ENCODE measurements at regions not wholly inside any gene's neighbourhood (a gene's known extent, or its start where the extent isn't known, plus 50 kb on each side); places are given as distances from the start of the nearest gene placed in this dataset.

- DNase-seq = no peak
These were observed 275.5 kb upstream of the RUNX1 start for GRCh38 chr21:35324372-35325220.

- no peak for DNase-seq
These were observed 274.8 kb upstream of the RUNX1 start for GRCh38 chr21:35323947-35324346.

- no peak for DNase-seq
These were observed 272.5 kb upstream of the RUNX1 start for GRCh38 chr21:35321322-35322200.

GRCh38 chr21:35319684-35320283 is 270.7 kb upstream of the RUNX1 start:
- DNase-seq = no peak

- no peak for DNase-seq
These were observed 267.8 kb upstream of the RUNX1 start for GRCh38 chr21:35316933-35317332.

GRCh38 chr21:35316456-35316855 is 267.4 kb upstream of the RUNX1 start:
- no peak for DNase-seq

- no peak for DNase-seq
These were observed 265.9 kb upstream of the RUNX1 start for GRCh38 chr21:35314857-35315582.

GRCh38 chr21:35311985-35312384 is 262.9 kb upstream of the RUNX1 start:
- no peak for DNase-seq

- no peak for DNase-seq
These were observed 260.2 kb upstream of the RUNX1 start for GRCh38 chr21:35309316-35309715.

GRCh38 chr21:35303085-35303484 is 254.0 kb upstream of the RUNX1 start:
- no peak for DNase-seq

GRCh38 chr21:35298757-35299156 is 249.7 kb upstream of the RUNX1 start:
- DNase-seq = no peak

GRCh38 chr21:35297665-35298064 is 248.6 kb upstream of the RUNX1 start:
- DNase-seq = no peak

- DNase-seq = no peak
These were observed 245.3 kb upstream of the RUNX1 start for GRCh38 chr21:35294231-35294898.

GRCh38 chr21:35291973-35292627 is 243.0 kb upstream of the RUNX1 start:
- no peak for DNase-seq

- DNase-seq = no peak
These were observed 241.9 kb upstream of the RUNX1 start for GRCh38 chr21:35291034-35291433.

GRCh38 chr21:35288238-35288637 is 239.1 kb upstream of the RUNX1 start:
- no peak for DNase-seq

GRCh38 chr21:35284199-35284598 is 235.1 kb upstream of the RUNX1 start:
- DNase-seq = no peak

- no peak for DNase-seq
These were observed 233.8 kb upstream of the RUNX1 start for GRCh38 chr21:35282944-35283343.

GRCh38 chr21:35281956-35282355 is 232.9 kb upstream of the RUNX1 start:
- DNase-seq = no peak

- no peak for DNase-seq
These were observed 231.1 kb upstream of the RUNX1 start for GRCh38 chr21:35280231-35280630.

- DNase-seq = no peak
These were observed 226.7 kb upstream of the RUNX1 start for GRCh38 chr21:35275776-35276175.

GRCh38 chr21:35274923-35275322 is 225.8 kb upstream of the RUNX1 start:
- no peak for DNase-seq

Measured in NCI-H446 (cell line).